HG03060 (cell line): ENCODE measurements at regions not wholly inside any gene's neighbourhood (a gene's known extent, or its start where the extent isn't known, plus 50 kb on each side); places are given as distances from the start of the nearest gene placed in this dataset.

Experiments
- ATAC-seq: cut with Tn5 transposase; IDR thresholded peaks from one replicate; pipeline ENCODE4 v1.9.1; 2021; ENCODE audit warnings: low read depth, moderate number of reproducible peaks; ENCODE audit not compliant: unreplicated experiment

DNA sequence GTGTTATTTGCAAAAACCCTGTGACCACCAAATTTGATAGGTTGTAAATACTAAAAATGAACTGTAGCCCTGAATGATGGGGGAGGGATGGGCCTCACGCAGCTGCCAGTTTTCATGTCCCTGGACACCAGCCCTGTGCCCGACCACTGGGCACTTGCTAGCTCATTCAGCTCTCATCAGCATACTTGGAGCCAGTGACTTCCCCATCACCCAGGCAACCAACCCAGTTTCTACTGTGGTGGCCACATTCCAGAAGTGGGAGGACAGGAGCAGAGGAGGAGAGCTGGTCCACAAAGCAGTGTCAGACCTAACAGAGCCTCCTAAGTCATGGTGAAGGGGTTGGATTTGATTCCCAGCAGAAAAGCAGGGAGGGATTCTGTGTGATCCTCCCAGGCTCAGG is 128.2 kb downstream of the CPEB2 start:
- no peak for ATAC-seq

DNA sequence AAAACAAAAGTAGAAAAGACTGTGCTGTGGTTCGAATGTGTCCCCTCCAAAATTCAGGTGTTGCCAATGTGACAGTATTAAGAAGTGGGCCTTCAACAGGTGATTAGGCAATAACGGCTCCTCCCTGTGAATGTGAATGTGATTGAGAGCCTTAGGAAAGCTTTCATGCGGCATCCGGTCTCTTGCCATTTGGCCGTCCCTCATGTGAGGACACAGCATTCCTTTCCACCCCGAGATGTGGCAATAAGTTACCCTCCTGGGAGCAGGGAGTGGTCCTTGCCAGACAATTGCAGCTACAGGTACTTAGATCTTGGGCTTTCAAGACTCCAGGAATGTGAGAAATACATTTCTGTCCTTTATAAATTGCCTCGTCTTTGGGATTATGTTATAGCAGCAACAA is 129.3 kb downstream of the CPEB2 start:
- no peak for ATAC-seq

DNA sequence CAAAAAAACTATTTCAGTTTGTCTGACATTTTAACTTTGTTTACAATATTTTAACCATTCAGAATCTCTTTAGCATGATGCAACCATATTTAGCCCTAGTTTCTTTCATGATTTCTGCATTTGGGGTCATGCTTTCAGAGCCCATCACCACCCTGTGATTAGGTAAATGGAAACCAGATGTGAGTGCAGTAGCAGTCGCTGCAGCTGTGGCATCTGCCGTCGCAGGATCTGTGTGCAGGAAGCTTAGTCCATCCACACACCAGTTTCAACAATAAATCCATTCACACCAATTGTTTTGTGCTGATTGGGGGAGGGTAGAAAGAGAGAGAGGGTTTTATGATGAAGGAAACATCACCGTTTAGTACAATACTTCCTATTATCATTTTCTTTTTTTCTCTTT is 130.5 kb downstream of the CPEB2 start:
- ATAC-seq: no peak

DNA sequence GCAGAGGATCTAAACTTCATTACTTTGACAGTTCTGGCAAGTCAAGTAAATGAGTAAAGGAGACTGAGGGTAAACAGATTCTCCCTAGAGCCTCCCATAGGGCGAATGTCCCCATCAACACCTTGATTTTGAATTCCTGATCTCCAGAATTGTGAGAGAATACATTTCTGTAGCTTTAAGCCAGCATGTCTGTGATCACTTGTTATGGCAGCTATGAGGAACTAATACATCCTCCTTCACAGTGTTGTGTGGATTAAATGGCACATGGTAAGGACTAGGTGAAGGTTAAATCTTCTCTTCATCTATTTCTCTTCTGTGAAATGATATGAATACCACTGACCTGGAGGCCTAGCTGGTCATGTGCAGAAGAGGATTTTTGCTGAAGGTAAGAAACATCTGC is 137.3 kb downstream of the CPEB2 start:
- no peak for ATAC-seq

DNA sequence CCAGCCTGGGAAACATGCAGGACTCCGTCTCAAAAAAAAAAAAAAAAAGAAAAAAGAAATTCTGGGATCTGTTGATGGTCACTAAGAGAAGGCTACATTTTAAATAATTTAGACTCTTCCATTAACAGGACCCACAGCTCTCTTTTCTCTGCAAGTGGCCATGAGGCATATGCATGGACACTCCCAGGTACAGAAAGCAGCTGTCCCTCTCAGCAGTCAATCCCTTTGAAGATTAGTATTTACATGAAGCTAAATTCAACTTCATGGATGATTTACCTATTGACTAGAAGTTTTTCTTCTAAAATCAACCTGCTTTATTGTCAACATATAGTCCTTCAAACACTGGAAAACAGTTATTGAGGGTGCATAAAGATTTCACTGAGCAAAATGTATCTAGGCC is 139.9 kb downstream of the CPEB2 start:
- no peak for ATAC-seq

DNA sequence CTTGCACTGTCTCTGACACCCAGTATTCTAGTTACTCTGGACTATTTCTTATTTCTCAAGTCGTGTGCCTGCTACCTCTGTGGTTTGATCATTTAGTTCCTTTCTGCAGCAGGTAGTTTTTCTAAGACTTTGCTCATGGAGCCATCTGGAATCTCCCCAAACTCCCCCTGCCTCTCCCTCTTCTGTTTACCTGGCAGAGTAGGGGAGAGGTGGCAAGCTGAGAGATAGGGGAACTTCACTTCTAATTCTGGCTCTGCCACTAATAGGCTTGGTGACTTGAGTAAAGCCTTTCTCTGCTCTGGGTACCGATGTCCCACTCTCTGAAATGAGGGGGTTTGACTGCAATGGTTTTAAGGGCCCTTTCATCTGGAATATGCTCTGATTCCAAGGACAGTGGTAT is 141.3 kb downstream of the CPEB2 start:
- ATAC-seq: no peak

DNA sequence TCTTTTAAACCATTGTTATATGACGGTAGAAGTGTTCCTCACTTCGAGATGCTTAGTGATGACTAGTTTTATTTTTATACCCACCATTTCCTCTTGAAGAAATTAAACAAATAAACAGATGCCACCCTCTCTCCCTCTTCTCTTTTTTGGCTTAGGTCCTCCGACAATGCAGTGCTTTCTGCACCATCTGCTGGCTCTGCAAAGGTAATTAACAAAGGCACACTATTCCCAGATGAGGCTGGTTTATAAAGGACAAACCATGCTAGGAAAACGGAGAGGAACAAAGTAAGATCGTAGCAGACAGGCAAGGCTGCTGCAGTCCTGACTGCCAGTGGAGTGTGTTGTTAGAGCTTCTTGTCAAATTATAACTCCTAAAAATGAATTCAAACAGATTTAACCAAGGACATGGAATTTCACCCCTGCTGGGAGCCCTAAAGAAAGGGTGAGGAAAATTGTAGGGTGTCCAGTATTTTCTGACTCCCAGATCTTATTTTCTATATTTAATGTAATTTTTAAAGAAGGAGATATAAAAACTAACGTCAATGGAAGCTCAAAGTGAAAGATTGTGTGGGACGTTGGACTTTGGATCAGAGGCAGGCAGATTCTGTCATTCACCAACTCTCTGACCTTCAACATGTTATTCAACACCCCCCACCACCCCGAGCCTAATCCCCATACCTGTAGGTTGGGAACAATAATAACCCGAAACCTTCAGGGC is 142.1 kb downstream of the CPEB2 start:
- no peak for ATAC-seq

DNA sequence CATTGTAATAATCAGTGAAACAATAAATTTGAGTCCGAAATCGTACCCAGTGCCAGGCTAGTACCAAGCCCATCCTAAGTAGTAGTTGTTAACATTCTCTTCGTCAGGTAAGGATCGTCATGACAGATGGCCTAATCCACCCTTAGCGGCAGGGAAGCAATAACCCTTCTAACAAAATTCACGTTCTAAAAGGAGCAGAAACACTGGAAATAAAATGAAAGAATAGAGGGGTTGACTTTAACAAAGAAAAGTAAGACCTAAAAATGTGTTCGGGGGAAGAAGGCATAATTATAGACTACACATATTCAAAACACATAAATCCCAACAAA is 142.7 kb downstream of the CPEB2 start:
- ATAC-seq: no peak

DNA sequence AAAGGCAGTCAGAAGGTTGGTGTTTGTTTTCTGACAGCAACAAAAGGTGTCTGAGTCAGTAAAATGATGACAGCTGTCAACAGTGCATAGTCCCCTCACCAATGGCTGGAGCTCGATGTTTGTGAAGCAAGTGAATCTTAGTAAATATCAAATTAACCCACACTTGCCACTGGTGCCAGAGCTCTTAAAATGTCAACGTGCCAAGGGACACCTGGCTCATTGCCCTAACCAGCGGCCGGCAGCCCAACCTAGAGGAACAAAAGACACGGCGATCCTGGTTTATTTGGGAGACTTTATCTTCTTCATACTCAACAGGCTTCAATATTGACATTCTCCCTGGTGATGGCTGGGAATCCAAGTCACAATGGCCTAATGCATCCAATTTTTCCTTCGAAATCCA is 143.4 kb downstream of the CPEB2 start:
- ATAC-seq: no peak

DNA sequence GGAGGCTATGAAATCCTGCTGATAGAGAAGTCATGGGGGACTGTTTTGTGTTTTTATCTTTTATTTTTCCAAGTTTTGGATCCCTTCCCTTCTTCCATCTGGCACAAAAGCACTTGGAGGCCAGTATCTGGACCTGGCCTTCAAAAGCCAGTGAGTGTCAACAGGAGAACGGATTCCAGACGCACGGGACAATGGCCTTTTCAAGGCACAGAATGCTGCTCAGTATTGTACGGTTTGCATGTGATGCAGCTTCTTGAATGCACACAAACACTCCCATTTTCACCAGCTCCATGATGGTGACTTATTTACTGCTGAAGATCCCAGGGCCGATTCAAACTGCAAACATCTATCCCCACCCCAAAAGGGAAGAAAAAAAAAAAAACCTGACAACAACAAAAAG is 145.4 kb downstream of the CPEB2 start:
- ATAC-seq: no peak

DNA sequence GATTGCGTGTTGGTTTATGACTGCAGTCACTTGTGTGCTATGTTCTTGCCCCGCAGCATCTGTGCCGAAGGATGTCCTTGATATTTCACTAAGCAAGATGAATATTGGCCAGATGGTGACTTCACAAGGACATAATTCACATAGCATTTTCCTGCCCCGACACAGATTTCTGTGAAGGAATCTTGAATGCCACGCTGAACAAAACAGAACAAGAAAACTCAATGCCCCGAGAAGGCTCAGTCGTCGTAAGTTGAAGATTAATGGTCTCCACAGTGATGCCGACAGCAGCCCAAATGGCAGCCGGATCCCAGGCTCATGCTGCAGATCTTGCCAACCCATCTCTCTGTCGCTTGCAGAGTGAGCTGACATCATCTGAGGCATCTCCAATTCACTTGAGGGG is 145.9 kb downstream of the CPEB2 start:
- ATAC-seq: no peak

DNA sequence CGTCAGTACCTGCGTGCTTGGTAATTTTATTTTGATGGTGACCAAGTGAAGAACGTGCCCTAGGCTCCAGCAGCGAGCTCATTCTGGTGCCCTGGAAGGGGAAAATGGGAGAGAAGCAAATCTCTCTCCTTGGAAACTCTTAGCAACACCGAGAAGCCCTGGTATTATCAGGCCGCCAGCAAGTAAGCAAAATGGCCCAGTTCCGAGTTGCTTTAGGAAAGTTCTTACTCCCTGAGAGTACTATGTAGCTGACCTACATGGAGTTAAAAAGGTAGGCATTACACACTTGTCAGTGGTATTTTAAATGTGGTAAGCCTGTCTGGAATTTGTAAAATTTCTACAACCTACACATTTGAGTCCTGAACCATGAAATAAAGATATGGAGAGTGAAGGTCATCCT is 146.4 kb downstream of the CPEB2 start:
- ATAC-seq: no peak

DNA sequence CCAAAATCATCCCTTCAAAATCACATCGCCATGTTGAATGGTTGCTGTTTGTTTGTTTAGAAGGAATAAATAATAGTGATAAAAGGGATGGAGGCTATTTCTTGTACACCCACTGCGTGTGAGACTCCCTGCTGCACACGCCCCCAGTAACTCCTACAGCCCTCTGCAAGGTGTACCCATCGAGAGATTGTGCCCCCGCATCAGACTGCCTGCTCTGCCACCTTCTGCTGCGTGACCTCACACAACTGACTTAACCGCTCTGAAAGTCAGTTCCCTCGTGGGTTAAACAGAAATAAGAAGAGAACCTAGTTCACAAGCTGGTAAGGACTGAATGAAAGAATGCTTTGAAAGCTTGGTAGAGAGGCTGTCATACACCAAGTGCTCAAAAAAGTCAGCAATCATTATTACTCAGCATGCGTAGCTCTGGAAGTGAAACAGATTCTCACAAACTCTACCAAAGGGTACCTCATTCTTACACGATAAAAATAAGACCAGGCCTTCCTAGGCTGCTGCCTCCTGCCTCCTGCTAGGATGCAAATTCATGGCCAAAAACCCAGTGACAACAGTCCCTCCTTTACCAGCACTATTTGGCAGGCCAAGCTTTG is 147.1 kb downstream of the CPEB2 start:
- ATAC-seq: peak; percentile 68

DNA sequence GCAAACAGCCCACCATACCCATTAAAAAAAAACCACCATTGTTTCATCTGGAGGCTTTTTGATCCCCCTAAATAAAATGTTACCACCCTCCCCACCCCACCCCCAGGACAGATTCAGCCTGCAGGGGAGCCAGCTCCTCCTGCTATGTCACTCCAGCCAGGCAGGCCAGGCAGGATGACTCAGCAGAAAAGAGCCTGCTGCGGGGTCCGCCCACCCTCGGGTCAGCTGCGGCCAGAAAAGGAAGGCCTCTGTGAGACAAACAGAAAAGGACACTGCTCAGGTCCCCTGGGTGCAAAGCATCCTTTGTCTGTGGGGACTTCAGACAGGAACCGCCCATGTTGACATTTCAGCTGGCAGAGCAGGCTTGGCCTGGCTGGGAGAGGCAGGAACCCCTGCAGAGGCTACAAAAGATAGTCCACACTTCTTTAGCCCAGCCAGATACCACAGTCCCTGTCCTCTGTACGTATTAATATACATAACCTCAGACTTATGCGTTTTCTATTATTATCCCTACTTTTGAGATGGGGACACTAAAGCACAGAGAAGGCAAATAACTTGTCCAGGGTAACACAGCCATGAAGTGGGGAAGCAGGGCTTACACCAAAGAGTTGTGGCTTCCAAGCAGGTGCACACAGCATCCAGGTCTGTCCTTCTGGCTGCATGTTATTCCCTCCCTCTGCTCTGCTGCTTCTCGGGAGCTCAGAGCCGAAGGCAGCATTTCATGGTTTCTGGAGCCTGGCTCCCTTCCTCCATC is 147.7 kb downstream of the CPEB2 start:
- ATAC-seq: peak; percentile 56

DNA sequence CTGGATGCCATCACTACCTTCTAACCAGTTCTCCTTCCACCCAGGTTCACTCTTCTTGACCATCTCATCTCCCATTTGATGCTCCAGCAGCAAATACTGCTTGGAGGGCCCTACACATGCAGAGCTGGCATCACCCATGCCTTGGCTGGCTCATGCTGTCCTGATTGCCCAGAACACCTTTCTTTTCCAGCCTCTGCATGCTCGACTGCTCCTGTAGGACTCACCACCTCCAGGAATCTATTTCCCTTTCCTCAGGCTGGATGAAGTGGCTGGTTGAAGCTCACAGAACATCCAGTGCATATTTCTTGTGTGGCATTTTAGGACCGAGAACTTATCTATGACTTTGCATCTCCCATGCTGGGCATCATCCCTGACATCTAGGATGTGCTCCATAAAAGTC is 148.3 kb downstream of the CPEB2 start:
- ATAC-seq: no peak

DNA sequence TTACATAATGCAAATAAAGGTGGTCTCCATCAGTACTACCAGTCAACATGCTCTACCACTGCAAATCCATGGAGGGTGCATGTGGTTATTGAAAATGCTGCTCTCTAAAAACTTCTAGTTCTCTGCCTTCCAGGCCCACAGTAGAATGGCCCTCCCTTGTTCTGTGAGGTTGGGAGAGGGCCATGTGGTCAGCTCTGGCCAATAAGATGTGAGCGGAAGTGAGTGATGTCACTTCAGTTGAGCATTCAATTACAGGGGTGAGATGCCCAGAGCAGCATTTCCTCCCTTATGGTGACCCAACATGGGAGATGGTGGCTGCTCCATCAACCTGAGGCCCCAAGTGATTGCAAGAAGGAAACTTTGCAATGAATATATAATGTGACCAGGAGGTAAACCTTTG is 148.8 kb downstream of the CPEB2 start:
- ATAC-seq: no peak

DNA sequence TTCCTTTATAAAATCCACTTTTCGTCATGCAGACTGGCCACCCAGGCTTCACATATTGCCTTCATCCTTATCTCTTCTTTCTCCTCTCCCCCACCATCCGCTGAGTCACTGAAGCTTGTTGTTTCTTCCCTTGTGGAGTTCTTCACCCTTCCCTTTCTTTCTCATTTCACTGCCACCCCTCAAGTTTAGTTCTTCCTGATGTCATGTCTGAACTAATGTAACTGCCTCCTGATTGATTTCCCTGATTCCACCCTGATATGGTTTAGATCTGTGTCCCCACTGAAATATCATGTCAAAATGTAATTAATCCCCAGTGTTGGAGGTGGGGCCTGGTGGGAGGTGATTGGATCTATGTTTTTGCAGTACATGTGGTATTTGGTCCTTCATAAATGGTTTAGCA is 151.4 kb downstream of the CPEB2 start:
- no peak for ATAC-seq

DNA sequence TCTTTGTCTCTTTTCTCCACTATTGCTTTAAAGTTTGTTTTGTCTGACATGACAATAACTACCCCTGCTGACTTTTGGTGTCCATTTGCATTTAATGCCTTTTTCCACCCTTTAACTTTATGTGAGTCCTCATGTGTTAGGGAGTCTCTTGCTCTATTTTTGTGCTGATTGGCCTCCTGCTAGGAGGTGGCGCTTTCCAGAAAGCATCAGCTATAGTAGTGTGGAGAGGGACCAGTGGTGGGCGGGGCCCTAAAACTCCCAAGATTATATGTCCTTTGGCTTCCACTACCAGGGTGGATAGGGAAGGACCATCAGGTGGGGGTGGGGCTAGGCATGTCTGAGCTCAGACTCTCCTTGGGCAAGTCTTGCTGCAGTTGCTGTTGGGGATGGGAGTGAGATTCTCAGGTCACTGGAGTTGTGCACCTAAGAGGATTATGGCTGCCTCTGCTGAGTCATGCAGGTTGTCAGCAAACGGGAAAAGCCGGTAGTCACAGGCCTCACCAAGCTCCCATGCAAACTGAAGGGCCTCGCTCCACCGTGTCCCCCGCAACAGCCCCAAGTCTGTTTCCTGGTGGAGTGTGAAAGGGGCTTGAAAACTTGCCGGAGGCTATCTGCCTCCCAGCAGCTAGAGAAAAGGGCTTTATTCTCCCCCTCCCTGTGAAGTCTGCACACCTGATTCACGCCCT is 156.3 kb downstream of the CPEB2 start:
- ATAC-seq: no peak

DNA sequence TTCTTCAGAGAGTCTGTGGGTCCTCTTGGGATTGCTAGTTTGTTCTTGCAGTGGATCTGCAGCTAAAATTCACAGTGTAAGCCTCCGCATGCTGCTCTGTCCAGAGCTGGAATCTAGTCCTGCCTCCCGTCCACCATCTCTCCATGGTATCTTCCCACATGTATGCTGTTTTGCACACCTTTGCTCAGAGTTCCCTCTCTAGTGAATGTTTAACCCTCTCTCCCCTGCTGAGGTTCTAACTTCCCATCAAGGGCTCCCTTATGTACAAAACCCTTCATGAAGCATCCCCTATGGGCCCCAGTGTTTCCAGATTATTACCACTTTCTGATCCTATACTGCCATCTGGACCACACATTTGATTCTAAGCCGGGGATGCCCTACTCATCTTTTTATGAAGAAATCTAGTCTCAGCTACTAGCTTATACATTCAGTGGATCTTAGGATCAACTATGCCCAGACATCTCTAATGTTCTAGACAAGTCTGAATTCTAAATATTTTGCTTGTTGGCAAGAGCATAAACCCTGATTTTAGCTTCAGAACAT is 157.3 kb downstream of the CPEB2 start:
- no peak for ATAC-seq

DNA sequence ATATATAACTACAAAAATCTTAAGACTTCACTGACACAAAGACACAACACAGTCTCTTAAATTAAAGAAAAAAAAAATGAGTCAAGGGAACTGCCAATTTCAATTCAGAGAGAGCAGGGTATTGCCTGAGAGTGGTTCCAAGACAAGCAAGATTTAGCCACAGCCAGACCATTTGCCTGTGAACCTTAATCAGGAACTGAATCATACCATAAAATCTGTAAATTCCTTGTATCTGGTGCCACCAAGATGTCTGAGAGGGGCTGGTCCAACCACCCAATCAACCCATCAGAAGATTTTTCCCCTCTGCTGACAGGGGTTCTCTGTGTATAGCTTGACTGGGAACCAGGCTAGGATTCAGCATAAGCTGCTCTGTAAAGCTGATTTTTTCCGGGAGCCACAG is 159.2 kb downstream of the CPEB2 start:
- no peak for ATAC-seq

DNA sequence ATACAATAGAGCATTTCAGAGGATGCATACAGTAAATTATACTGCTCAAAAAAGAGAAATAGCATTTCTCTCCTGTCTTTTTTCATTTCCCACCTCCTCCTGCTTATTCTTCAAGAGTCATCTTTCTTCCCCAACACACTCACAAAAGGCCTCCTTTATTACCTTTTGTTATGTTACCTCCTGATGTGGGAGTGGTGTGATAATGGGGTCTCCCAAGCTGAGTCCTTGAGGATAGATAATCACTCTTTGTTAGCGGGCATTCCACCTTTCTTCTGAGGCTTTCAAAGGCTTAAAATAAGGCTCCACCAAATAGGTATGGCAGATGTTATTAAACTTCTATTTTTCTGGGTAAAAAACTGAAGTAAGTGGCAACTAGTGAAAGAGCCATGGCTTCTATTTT is 159.8 kb downstream of the CPEB2 start:
- no peak for ATAC-seq
